NCI-H2171 (cell line): ENCODE measurements at regions not wholly inside any gene's neighbourhood (a gene's known extent, or its start where the extent isn't known, plus 50 kb on each side); places are given as distances from the start of the nearest gene placed in this dataset.

Source experiments
- DNase-seq: peaks from one replicate; lab custom pipeline; 2025; lab: John Stamatoyannopoulos, UW

DNA sequence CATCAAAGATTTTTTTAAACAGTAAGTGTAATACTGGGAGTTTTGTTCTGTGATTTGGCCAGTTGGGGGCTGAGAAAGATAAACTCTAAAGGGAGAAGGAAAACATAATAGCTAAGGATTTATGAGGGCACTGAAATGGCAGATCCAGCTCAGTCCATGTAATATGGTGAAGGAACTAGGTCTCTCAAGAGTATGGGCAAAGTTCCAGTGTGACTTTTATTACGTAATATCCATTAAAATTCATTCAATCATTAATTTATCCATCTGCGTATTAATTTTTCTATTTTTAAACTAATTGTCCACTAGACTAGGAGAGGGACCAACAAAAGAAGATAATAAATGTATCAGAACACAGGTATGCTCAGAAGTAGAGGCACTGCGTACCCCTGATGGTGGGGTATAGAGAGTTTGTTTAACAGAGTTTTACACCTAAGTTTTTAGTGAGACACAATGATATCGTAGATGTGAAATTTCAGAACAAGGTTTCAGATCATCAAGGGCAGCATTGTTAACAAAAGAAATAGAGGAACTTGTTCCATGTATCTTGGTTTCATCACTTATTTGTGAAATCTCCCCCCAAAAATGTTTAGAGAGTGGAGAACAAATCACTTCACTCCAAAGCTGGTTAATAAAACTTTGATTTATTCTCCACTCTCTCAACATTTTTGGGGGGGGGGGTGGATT, 351.1 kb downstream of the GRXCR1 start:
- no peak for DNase-seq

DNA sequence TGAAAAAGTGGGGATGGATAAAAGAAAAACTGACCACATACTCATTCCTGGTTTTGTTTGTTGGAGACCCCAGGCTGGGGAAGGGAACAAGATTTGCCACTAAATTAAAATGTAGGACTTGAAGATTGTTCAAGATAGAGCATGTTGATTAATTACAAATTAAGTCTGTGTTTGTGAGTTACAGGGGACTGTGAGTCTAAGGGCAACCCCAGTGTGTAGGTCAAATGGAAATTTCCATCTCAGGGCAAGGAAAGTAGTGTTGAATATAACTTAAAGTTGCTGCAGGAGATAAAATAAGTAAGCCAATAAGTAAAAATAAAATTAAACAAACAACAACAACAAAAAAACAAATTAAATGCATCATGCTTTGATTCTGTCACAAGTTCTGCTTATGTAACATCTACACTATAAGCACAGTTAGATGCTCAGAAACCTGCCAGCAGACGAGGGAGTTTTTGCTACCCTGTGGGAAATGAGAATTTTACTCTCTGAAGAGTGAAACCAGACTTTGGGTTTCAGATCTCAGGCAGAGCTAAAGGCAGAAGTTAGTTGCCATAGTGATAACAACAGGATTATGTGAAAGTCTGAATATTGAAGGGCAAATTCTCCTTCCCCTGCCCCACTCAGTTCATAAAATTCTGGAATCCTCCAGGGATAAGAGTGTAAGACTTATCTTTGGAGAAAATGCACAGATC, 352.3 kb downstream of the GRXCR1 start:
- no peak for DNase-seq

GRCh38 chr4:43251841-43252240, 359.3 kb downstream of the GRXCR1 start:
- DNase-seq = peak; percentile 39

GRCh38 chr4:43253541-43253940, 361.0 kb downstream of the GRXCR1 start:
- DNase-seq = no peak

DNA sequence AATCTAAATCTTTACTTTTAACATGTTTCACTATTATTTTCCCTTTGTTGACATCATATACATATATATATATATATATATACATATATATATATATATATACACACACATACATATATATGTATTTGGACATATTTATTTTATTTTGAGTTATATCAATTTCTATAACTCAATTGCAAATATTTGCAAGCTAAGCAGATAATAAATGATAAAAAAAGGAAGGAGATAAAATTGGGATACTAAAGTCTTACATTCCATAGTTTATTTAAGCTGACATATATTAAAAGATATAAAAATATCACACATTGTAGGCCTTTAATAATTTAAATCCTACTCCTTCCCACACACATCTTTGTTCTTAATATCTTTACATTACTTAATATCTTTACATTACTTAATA, 372.2 kb downstream of the GRXCR1 start:
- no peak for DNase-seq

DNA sequence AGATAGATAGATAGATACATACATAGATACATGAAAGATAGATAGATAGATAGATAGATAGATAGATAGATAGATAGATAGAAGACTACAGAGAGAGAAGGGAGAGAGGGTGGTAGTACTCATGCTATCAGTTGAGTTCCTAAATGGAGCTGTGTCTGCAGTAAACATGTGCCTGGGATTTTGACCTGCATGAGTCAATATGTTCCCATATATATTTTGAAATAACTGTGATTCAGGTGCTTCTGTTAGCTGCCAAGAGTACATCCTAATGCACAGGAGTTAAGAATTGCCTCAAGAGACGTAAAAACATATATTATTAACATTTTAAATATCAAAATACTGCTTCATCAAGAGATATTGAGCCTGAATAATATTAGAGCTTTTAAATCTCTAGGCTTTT, 379.4 kb downstream of the GRXCR1 start:
- no peak for DNase-seq

DNA sequence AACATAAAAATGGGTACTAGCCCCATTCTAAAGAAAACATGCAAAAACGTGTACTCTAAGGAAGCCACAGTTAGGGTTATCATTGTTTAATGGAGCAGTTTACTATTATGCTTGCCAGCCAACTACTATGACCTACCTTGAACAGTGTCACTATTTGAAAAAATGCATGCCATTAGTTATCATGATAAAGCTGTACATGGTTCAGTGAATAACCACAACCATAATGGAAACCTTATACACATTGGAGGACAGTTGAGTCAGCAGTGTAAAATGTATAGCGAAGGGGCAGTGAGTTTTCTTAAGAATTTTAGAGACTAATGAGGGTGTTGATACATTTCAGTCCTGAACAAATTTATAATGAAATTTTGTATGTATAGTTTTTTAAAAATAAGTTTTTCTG, 381.9 kb downstream of the GRXCR1 start:
- DNase-seq = no peak

DNA sequence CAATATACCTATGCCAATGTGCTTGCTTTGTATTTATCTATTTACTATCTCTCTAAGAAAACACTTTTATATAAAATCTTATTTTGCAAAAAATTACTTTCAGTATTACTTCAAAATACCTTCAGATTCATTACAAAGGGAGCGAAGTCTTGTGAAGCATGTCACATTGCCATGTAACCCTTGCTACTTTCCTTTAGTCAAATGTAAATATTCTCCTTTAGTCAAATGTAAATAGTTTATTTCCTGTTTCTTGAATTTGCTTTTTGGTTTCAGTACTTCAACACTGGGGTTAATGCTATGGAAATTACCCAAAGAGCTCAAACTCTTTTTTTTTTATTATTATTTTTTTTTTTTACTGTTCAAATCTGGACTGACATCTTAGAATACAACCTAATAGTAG, 383.3 kb downstream of the GRXCR1 start:
- no peak for DNase-seq

- no peak for DNase-seq
Observed at GRCh38 chr4:43276321-43276720, 383.8 kb downstream of the GRXCR1 start.

GRCh38 chr4:43277003-43277402, 384.5 kb downstream of the GRXCR1 start:
- DNase-seq = no peak

GRCh38 chr4:43282534-43282933, 390.0 kb downstream of the GRXCR1 start:
- no peak for DNase-seq

GRCh38 chr4:43286137-43286536, 393.6 kb downstream of the GRXCR1 start:
- DNase-seq = no peak

GRCh38 chr4:43296946-43297528, 404.5 kb downstream of the GRXCR1 start:
- DNase-seq = no peak

- DNase-seq = no peak
Observed at GRCh38 chr4:43316813-43317212, 424.3 kb downstream of the GRXCR1 start.

- DNase-seq = no peak
Observed at GRCh38 chr4:43325220-43325967, 432.9 kb downstream of the GRXCR1 start.

DNA sequence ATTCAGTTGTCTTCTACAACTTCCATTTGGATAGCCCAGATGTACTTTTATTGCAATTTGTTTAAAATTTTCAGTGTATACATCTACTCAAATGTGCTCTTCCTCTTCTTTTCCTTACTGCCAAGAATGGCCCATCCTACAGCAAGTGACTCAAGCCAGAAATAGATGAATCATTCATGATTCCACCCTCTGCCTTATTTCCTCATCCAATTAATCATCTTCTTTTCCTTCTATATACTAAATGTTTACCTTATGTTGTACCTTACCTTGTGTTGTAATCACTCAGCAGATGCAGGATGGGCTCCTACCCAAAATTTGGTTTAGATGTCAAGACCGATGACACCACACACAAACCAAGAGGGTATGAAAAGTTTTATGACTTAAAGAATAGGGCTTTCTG, 437.8 kb downstream of the GRXCR1 start:
- no peak for DNase-seq

- no peak for DNase-seq
Observed at GRCh38 chr4:43331226-43332051, 438.9 kb downstream of the GRXCR1 start.

DNA sequence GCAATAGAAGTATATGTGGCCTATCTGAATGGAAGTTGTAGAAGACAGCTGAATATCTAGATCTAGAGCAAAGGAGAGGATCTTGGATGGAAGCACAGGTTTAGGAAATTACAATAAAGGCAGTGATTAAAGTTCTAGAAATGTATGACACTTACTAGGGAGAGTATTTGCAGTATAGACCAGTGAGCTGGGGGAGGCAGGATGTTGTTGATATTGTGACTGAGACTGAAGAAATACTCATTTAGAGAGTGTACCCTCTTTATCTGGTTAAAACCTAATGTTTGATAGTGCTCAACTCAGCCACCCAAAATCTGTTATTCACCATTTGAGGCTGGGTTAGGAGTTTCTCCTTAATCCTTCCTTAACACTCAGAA, 439.5 kb downstream of the GRXCR1 start:
- DNase-seq = no peak

GRCh38 chr4:43337707-43338106, 445.2 kb downstream of the GRXCR1 start:
- DNase-seq = no peak

- no peak for DNase-seq
Observed at GRCh38 chr4:43339435-43339834, 446.9 kb downstream of the GRXCR1 start.

GRCh38 chr4:43341741-43342140, 449.2 kb downstream of the GRXCR1 start:
- DNase-seq = no peak

DNA sequence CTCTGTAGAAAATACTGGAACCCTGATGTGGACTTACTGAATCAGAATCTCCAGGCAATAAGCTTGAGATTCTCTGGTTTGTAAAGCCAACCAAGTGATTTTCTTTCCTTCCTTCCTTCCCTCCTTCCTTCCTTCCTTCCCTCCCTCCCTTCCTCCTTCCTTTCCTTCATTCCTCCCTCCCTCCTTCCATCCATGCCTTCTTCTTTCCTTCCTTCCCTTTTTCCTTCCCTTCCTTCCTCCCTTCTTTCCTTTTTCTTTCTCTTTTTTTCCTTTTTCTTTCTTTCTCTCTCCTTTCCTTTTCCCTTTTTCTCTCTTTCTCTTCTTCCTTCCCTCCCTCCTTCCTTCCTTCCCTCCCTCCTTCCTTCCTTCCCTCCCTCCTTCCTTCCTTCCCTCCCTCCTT, 450.8 kb downstream of the GRXCR1 start:
- no peak for DNase-seq
